H1 (cell line): ENCODE measurements at regions not wholly inside any gene's neighbourhood (a gene's known extent, or its start where the extent isn't known, plus 50 kb on each side); places are given as distances from the start of the nearest gene placed in this dataset.

ENCODE experiments used
- JUN ChIP-seq: IDR thresholded peaks from 2 replicates; pipeline ENCODE4 v1.6.1; 2011; ENCODE audit warnings: low read depth, mild to moderate bottlenecking, improper control_type of control experiment, low read length
- KDM4A ChIP-seq: IDR thresholded peaks from one replicate; pipeline ENCODE4 v1.7.1; 2012; ENCODE audit warnings: low read depth, mild to moderate bottlenecking, moderate library complexity, low read length, inconsistent platforms; ENCODE audit not compliant: severe bottlenecking
- SP1 ChIP-seq: IDR thresholded peaks from 2 replicates; pipeline ENCODE4 v1.6.1; 2011; ENCODE audit warnings: low read depth, low read length

- no peak for TF ChIP-seq KDM4A
- no peak for TF ChIP-seq SP1
- TF ChIP-seq JUN: no peak
- TF ChIP-seq, all 59 proteins: peak for 0
These were observed 449.9 kb downstream of the OTOL1 start (continued) for GRCh38 chr3:161946443-161946960.
